22Rv1 (cell line): ENCODE measurements at regions not wholly inside any gene's neighbourhood (a gene's known extent, or its start where the extent isn't known, plus 50 kb on each side); places are given as distances from the start of the nearest gene placed in this dataset.

ENCODE experiments used
- ZFX ChIP-seq: fragments of 450-650 bp; IDR thresholded peaks from 2 replicates; pipeline ENCODE4 v1.6.1; 2017; ENCODE audit warnings: antibody characterized with exemption, borderline replicate concordance
- TF ChIP-seq, protein P1 (sequence below): fragments of 450-650 bp; IDR thresholded peaks from 2 replicates; pipeline ENCODE4 v1.5.1; 2017; ENCODE audit warnings: mild to moderate bottlenecking

DNA sequence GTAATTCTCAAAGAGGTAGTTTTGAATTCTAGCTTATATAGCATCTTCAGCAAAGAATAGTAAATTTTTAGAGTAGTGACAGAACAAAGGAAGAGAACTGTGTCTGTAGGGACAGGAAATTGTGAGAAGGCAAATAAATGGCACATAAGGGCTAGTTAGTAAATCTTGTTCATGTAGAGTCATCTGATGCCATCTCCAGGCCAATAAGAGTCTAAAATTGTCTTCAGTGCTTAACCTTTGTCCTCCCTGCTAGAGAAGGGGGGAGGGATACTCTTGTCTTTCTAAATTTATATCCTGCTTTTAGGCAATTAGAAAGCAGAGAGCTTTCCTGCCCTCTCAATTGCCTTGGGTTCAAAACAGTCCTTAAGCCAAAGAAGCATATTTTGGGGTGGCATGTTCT, 87.0 kb upstream of the DNAJC19 start:
- TF ChIP-seq, protein P1, sequence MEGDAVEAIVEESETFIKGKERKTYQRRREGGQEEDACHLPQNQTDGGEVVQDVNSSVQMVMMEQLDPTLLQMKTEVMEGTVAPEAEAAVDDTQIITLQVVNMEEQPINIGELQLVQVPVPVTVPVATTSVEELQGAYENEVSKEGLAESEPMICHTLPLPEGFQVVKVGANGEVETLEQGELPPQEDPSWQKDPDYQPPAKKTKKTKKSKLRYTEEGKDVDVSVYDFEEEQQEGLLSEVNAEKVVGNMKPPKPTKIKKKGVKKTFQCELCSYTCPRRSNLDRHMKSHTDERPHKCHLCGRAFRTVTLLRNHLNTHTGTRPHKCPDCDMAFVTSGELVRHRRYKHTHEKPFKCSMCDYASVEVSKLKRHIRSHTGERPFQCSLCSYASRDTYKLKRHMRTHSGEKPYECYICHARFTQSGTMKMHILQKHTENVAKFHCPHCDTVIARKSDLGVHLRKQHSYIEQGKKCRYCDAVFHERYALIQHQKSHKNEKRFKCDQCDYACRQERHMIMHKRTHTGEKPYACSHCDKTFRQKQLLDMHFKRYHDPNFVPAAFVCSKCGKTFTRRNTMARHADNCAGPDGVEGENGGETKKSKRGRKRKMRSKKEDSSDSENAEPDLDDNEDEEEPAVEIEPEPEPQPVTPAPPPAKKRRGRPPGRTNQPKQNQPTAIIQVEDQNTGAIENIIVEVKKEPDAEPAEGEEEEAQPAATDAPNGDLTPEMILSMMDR, result no peak
- no peak for TF ChIP-seq ZFX
